ENCODE measurements at regions not wholly inside any gene's neighbourhood (a gene's known extent, or its start where the extent isn't known, plus 50 kb on each side); places are given as distances from the start of the nearest gene placed in this dataset.

DNA sequence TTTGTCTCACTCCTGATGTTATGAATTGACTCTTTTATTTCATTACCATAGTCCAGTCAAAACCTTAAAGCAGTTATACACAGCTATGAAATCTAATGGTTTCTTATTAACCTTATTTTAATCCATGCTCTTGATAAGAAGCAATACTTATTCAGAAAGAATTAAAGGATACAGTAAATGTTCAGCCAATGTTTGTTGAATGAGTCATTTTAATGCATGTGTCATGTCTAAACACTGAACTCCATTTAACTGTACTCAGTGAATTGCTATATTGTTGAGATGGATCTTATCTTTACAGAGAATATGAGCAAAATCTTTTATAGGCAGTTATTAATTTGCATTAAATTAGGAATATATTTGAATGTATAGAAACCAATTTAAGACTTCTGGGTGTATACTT, 135.1 kb upstream of the TFPI start:
- no peaks in the 10 kb centered on the region for H3K9me3 ChIP-seq (ENCODE audit: control insufficient read depth in 4 of 4, low read length in 3 of 4)
- H3K36me3 ChIP-seq (ENCODE audit: control insufficient read depth in 4 of 4, insufficient read depth in 3 of 4, low read depth in 1 of 4, low read length in 3 of 4) = no peaks in the 10 kb centered on the region
- TF ChIP-seq HNF4G (IDR thresholded peaks at IDR 0.05) (no peak), SP1 (IDR thresholded peaks at IDR 0.05) (no peak), RXRA (IDR thresholded peaks at IDR 0.05) (no peak), FOXA1 (IDR thresholded peaks at IDR 0.05) (no peak), MAX (IDR thresholded peaks at IDR 0.05) (no peak), TAF1 (conservative IDR thresholded peaks at IDR 0.05) (no peak), CTCF (IDR thresholded peaks at IDR 0.05; ENCODE audit: low read depth, low read length, missing input control) (no peak), HNF4A (conservative IDR thresholded peaks at IDR 0.05) (no peak), NR2F2 (IDR thresholded peaks at IDR 0.05) (no peak), EGR1 (IDR thresholded peaks at IDR 0.05; ENCODE audit: low read depth in 2 of 2) (no peak), FOXA2 (IDR thresholded peaks at IDR 0.05) (no peak), JUND (IDR thresholded peaks at IDR 0.05) (no peak), REST (IDR thresholded peaks at IDR 0.05) (no peak), RAD21 (IDR thresholded peaks at IDR 0.05) (no peak), GABPA (IDR thresholded peaks at IDR 0.05 in 1 of 2, conservative IDR thresholded peaks at IDR 0.05 in 1 of 2) (no peak), YY1 (IDR thresholded peaks at IDR 0.05) (no peak)
- TF ChIP-seq, protein P1, sequence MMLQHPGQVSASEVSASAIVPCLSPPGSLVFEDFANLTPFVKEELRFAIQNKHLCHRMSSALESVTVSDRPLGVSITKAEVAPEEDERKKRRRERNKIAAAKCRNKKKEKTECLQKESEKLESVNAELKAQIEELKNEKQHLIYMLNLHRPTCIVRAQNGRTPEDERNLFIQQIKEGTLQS (IDR thresholded peaks at IDR 0.05) = no peak
- TF ChIP-seq, protein P2, sequence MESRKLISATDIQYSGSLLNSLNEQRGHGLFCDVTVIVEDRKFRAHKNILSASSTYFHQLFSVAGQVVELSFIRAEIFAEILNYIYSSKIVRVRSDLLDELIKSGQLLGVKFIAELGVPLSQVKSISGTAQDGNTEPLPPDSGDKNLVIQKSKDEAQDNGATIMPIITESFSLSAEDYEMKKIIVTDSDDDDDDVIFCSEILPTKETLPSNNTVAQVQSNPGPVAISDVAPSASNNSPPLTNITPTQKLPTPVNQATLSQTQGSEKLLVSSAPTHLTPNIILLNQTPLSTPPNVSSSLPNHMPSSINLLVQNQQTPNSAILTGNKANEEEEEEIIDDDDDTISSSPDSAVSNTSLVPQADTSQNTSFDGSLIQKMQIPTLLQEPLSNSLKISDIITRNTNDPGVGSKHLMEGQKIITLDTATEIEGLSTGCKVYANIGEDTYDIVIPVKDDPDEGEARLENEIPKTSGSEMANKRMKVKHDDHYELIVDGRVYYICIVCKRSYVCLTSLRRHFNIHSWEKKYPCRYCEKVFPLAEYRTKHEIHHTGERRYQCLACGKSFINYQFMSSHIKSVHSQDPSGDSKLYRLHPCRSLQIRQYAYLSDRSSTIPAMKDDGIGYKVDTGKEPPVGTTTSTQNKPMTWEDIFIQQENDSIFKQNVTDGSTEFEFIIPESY (IDR thresholded peaks at IDR 0.05) = no peak
- H3K27ac ChIP-seq (ENCODE audit: low read depth in 1 of 2, low read length in 2 of 2) = no peak overlapping the region
- peaks cover 0 to 2% (median 0%) of the 10 kb centered on the region in 4 donors for H3K27me3 ChIP-seq (ENCODE audit: control insufficient read depth in 4 of 4, insufficient read depth in 4 of 4, low read length in 3 of 4)
- H3K9ac ChIP-seq (ENCODE audit: low read depth in 1 of 2, low read length in 2 of 2) = no peak overlapping the region
- H3K4me1 ChIP-seq (ENCODE audit: control insufficient read depth in 4 of 4, insufficient read depth in 4 of 4, low read length in 3 of 4) = no peaks in the 10 kb centered on the region
- no peak overlapping the region for H3K4me3 ChIP-seq (ENCODE audit: low read depth in 1 of 3, low read length in 3 of 3)
- no peak for DNase-seq (ENCODE audit: low spot score)

Data from liver (tissue), 7 donors.